Right atrium auricular region (tissue), 2 donors: ENCODE measurements at regions not wholly inside any gene's neighbourhood (a gene's known extent, or its start where the extent isn't known, plus 50 kb on each side); places are given as distances from the start of the nearest gene placed in this dataset.
"Not testable (repeated sequence)": the region's sequence is repeated elsewhere in the genome, so short reads cannot be mapped to it uniquely, and the experiment has no call there.

Experiments
- DNase-seq: peaks from one replicate; pipeline ENCODE4 v3.0.0-alpha.2; 2019; ENCODE audit warnings: low spot score
- H3K27ac ChIP-seq, 2 donors: fragments of 200-600 bp; sonication (generic); 1 replicate in 1 of 2; 2 replicates in 1 of 2; pipeline ENCODE4 v1.5.1; 2016 to 2019
- H3K27me3 ChIP-seq, 2 donors: fragments of 200-600 bp; sonication (generic); one replicate each; pipeline versions ENCODE4 v1.5.1 to v1.6.0; 2017 to 2019
- H3K36me3 ChIP-seq: fragments of 200-600 bp; sonication (generic); one replicate; pipeline ENCODE4 v1.5.1; 2016
- H3K4me1 ChIP-seq, 2 donors: fragments of 200-600 bp; sonication (generic); one replicate each; pipeline versions ENCODE4 v1.5.1 to v1.6.0; 2017 to 2019
- H3K4me3 ChIP-seq, 2 donors: fragments of 200-600 bp; sonication (generic); 1 replicate in 1 of 2; 2 replicates in 1 of 2; pipeline ENCODE4 v1.5.1; 2017 to 2019; ENCODE audit warnings: mild to moderate bottlenecking in 1 of 2, moderate library complexity in 1 of 2
- H3K9me3 ChIP-seq, 2 donors: fragments of 200-600 bp; sonication (generic); one replicate each; pipeline ENCODE4 v1.5.1; 2019
- CTCF ChIP-seq, 2 donors: fragments of 200-600 bp; sonication (generic); IDR thresholded peaks; one replicate each; pipeline ENCODE4 v1.5.1; 2019; ENCODE audit warnings: antibody characterized with exemption in 2 of 2

- no peak for DNase-seq
- H3K4me1 ChIP-seq = no peaks in the 10 kb centered on the region
- no peak overlapping the region for H3K4me3 ChIP-seq
- H3K36me3 ChIP-seq = no peaks in the 10 kb centered on the region
- no peaks in the 10 kb centered on the region for H3K9me3 ChIP-seq
- no peaks in the 10 kb centered on the region for H3K27me3 ChIP-seq
- no peak overlapping the region for H3K27ac ChIP-seq
- no peak for TF ChIP-seq CTCF (IDR thresholded peaks at IDR 0.05)
Measured at GRCh38 chr2:146979746-146980145, 865.1 kb upstream of the ACVR2A start.

DNA sequence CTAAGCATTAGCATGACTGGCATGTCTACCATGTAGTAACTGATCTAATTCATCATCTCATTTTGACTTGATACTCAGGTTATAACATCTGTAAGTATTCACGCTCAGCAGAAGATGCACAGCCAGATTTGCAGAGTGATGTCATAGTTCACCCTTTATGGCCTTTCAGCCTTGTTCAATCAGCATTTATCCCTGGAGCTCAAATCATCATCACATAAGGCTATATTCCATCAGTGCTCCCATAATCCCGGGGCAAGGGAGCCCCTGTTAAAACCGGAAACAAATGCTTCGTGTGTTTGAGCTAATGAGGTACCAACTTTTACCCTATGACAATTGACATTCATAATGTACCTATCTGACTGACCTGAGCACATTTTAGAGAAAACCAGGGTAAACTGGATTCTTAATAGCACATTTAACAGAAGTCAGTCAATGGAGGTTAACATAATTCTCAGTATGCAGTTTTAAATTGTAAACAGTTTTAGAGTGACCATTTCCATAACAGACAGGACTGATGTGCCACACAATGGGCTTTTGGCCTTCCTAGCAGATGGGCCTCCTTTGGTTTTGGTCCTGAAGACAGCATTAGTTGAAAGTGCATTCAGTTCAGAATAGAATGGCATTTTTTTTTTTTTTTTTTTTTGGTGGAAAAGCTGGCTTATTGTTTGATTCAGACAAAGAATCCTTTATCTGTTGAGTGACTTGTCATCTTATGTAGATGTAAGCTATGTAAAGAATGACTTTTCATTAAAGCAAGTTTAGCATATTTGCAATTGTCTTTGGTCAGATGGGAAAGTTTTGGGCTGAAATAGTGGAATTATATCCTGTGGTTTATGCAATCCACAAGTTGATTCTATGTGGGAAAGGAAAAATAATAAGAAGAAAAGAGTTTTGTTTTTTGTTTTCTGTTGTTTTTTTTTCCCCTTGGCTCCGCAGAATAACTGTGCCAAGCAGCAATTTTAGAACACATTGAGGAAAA, 866.0 kb upstream of the ACVR2A start:
- H3K9me3 ChIP-seq = no peaks in the 10 kb centered on the region
- H3K27ac ChIP-seq = no peak overlapping the region
- no peaks in the 10 kb centered on the region for H3K27me3 ChIP-seq
- no peak for DNase-seq
- H3K4me1 ChIP-seq = no peaks in the 10 kb centered on the region
- H3K36me3 ChIP-seq = no peaks in the 10 kb centered on the region
- no peak for TF ChIP-seq CTCF (IDR thresholded peaks at IDR 0.05)
- no peak overlapping the region for H3K4me3 ChIP-seq

DNA sequence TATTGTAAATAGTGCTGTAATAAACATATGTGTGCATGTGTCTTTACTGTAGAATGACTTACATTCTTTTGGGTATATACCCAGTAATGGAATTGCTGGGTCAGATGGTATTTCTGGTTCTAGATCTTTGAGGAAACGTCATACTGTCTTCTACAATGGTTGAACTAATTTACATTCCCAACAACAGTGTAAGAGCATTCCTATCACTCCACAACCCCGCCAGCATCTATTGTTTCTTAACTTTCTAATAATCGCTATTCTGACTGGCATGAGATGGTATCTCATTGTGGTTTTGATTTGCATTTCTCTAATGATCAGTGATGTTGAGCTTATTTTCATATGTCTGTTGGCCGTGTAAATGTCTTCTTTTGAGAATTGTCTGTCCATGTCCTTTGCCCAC, 873.8 kb upstream of the ACVR2A start:
- H3K4me3 ChIP-seq, H3K27ac ChIP-seq, H3K36me3 ChIP-seq, H3K27me3 ChIP-seq, DNase-seq, H3K4me1 ChIP-seq: not testable (repeated sequence)
- H3K9me3 ChIP-seq = peaks cover 0 to 13% of the 10 kb centered on the region in 2 donors

GRCh38 chr2:146969703-146970102, 875.1 kb upstream of the ACVR2A start:
- DNase-seq, H3K36me3 ChIP-seq: not testable (repeated sequence)
- peaks cover 0 to 13% of the 10 kb centered on the region in 2 donors for H3K9me3 ChIP-seq

GRCh38 chr2:146964494-146964893, 880.3 kb upstream of the ACVR2A start:
- H3K4me3 ChIP-seq = no peak overlapping the region
- no peak overlapping the region for H3K27ac ChIP-seq
- H3K9me3 ChIP-seq = peaks cover 0 to 9% of the 10 kb centered on the region in 2 donors
- H3K4me1 ChIP-seq = no peaks in the 10 kb centered on the region
- DNase-seq = no peak
- H3K27me3 ChIP-seq = no peaks in the 10 kb centered on the region
- TF ChIP-seq CTCF (IDR thresholded peaks at IDR 0.05) = no peak
- no peaks in the 10 kb centered on the region for H3K36me3 ChIP-seq

More at GRCh38 chr2:146969703-146970102, 875.1 kb upstream of the ACVR2A start:
- not testable (repeated sequence) for H3K4me1 ChIP-seq, H3K4me3 ChIP-seq, H3K27ac ChIP-seq, H3K27me3 ChIP-seq

DNA sequence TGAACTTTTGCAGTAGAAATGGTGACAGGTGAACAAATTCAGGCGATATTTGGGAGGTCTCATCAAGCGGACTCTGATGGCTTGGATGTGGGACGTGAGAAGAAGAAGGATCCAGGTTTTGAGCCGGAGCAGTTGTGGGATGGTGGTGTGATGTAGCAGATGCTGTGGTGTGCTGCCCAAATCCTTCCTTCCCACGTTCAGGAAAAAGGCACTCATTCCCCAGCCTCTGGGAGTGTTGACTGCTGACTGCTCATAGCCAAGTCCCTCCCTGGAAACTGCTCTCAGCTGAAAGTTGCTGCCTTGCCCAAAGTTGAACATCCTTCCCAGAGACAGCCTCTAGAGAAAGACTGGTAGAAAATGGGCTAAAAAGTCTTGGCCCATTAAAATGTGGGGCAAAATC, 890.3 kb upstream of the ACVR2A start:
- DNase-seq = no peak
- Histone ChIP-seq H3K9me3 (no peaks in the 10 kb centered on the region), H3K27me3 (no peaks in the 10 kb centered on the region), H3K27ac (no peak overlapping the region), H3K4me1 (no peaks in the 10 kb centered on the region), H3K4me3 (no peak overlapping the region), H3K36me3 (no peaks in the 10 kb centered on the region)
- no peak for TF ChIP-seq CTCF (IDR thresholded peaks at IDR 0.05)

- Histone ChIP-seq H3K27me3 (no peaks in the 10 kb centered on the region), H3K36me3 (no peaks in the 10 kb centered on the region), H3K4me3 (no peak overlapping the region), H3K9me3 (no peaks in the 10 kb centered on the region), H3K27ac (no peak overlapping the region), H3K4me1 (no peaks in the 10 kb centered on the region)
- DNase-seq = no peak
- no peak for TF ChIP-seq CTCF (IDR thresholded peaks at IDR 0.05)
Measured at GRCh38 chr2:146952696-146953095, 892.1 kb upstream of the ACVR2A start.
